Skeletal muscle tissue (tissue), 3 donors: ENCODE measurements at regions not wholly inside any gene's neighbourhood (a gene's known extent, or its start where the extent isn't known, plus 50 kb on each side); places are given as distances from the start of the nearest gene placed in this dataset.

Source experiments
- H3K27ac ChIP-seq: one replicate; pipeline ENCODE4 v1.7.0; 2013; ENCODE audit warnings: mild to moderate bottlenecking, low read depth, low read length, inconsistent platforms
- H3K27me3 ChIP-seq, 3 donors: one replicate each; pipeline ENCODE4 v1.7.0; 2013; ENCODE audit warnings: low read length in 3 of 3; ENCODE audit not compliant: control insufficient read depth in 3 of 3, insufficient read depth in 3 of 3
- H3K36me3 ChIP-seq, 3 donors: one replicate each; pipeline ENCODE4 v1.7.0; 2013; ENCODE audit warnings: low read length in 3 of 3; ENCODE audit not compliant: control insufficient read depth in 3 of 3, insufficient read depth in 3 of 3
- H3K4me1 ChIP-seq, 3 donors: one replicate each; pipeline ENCODE4 v1.7.0; 2013; ENCODE audit warnings: low read length in 3 of 3, mild to moderate bottlenecking in 3 of 3; ENCODE audit not compliant: control insufficient read depth in 3 of 3, insufficient read depth in 3 of 3
- H3K4me3 ChIP-seq, 3 donors: one replicate each; pipeline ENCODE4 v1.7.0; 2013; ENCODE audit warnings: low read length in 3 of 3
- H3K9ac ChIP-seq, 3 donors: one replicate each; pipeline ENCODE4 v1.7.0; 2013; ENCODE audit warnings: low read length in 3 of 3, mild to moderate bottlenecking in 3 of 3, moderate library complexity in 2 of 3, low read depth in 1 of 3
- H3K9me3 ChIP-seq, 3 donors: one replicate each; pipeline ENCODE4 v1.7.0; 2013; ENCODE audit warnings: low read length in 3 of 3; ENCODE audit not compliant: control insufficient read depth in 3 of 3
- donor health status: Osteomylitis.

DNA sequence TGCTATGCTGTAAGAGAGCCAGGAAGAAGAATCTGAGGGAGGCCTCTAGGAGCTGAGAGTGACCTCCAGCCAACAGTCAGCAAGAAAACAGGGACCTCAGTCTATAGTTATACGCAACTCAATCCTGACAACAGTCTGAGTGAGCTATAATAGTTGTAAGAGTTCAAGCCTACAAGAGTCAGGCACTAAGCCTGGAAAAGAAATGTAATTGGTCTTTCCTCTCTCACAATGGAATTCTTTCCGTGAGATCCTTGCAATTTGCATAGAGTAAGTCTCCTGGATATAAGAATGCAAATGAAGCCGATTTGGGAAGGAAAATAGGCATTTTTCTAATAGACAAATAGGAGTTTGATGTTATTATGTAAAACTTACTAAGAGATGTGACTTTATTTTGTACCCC is 1332.6 kb upstream of the CELF4 start:
- H3K27me3 ChIP-seq, result no peaks in the 10 kb centered on the region
- no peak overlapping the region for H3K4me3 ChIP-seq
- H3K9ac ChIP-seq, result no peak overlapping the region
- no peak overlapping the region for H3K27ac ChIP-seq
- no peaks in the 10 kb centered on the region for H3K36me3 ChIP-seq
- no peaks in the 10 kb centered on the region for H3K4me1 ChIP-seq
- H3K9me3 ChIP-seq, result peaks cover 0 to 2% (median 0%) of the 10 kb centered on the region in 3 donors

DNA sequence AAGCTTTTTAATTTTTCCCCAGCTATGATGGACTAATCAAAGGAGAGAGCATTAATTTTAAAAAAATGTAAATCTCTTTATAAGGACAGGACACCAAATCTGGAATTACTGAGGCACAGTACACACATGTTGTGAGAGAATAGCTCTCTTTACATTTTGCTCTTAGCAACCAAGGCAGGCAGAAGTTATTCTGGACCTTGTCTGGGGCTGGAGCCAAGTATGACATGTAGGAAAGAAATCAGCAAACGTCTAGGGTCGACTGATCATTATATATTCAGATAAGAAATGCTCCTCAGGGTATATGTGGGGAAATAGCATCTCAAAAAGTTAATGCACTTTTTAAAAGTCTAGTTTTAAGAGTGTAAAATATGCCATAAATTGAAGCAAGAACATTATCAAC is 1330.0 kb upstream of the CELF4 start:
- H3K9me3 ChIP-seq, result no peaks in the 10 kb centered on the region
- no peaks in the 10 kb centered on the region for H3K4me1 ChIP-seq
- no peaks in the 10 kb centered on the region for H3K27me3 ChIP-seq

DNA sequence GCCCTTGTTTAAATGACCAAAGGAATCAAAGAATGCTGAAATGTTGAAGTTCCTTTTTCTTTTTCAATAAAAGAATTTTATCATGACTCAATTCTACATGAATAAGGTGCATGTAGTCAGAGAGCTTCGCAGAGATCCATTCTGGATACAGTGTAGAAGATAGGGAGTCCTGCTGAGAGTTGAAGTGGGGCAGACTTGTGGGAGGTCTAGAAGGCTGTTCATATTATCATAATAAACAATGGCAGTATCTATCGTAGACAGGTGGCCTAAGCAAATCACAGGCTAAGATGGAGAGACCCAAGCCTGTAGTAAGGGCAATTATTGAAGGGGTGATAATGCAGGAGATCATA is 1322.0 kb upstream of the CELF4 start:
- Histone ChIP-seq H3K4me3 (no peak overlapping the region), H3K4me1 (no peaks in the 10 kb centered on the region), H3K27ac (no peak overlapping the region), H3K27me3 (no peaks in the 10 kb centered on the region), H3K9ac (no peak overlapping the region), H3K36me3 (no peaks in the 10 kb centered on the region), H3K9me3 (no peaks in the 10 kb centered on the region)

More for the DNA sequence above, 1330.0 kb upstream of the CELF4 start:
- H3K9ac ChIP-seq, result no peak overlapping the region
- no peak overlapping the region for H3K27ac ChIP-seq
- H3K4me3 ChIP-seq, result no peak overlapping the region
- H3K36me3 ChIP-seq, result no peaks in the 10 kb centered on the region

DNA sequence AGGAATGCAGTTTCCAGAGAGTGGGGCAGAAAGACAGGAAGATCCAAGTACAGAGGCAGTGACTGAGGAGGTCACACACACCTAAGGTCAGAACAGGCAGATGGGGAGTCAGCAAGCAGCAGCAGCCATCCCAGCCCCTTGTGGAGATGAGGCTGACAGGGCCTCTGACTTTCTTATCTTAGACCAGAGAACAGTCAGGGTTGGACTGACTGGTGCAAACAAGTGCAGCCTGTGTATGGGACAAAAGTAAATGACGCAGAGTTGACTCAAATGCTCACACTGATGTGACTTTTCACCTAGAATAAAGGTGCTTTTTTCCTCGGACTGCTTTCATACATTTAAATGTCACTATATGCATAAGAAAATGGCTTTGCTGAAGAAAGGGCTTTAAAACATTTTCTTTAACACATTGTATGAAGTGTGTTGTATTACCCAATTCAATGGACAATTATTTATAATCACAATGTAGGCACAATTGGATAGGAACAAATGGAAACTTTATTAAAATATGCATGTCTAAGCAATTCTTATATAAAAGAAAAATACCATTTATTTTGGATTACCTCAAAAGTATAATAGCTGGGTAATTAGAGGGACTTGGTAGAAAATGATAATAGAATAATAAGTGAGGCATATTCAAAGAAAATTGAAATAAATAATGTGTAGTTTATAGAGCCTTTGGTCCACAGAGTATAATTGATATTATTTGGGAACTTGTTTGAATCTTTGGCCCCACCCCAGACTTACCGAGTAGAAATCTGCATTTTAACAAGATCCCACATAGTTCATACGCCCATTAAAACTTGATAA is 1321.5 kb upstream of the CELF4 start:
- Histone ChIP-seq H3K27ac (no peak overlapping the region), H3K9me3 (no peaks in the 10 kb centered on the region), H3K27me3 (no peaks in the 10 kb centered on the region), H3K9ac (no peak overlapping the region), H3K36me3 (no peaks in the 10 kb centered on the region), H3K4me3 (no peak overlapping the region), H3K4me1 (no peaks in the 10 kb centered on the region)

DNA sequence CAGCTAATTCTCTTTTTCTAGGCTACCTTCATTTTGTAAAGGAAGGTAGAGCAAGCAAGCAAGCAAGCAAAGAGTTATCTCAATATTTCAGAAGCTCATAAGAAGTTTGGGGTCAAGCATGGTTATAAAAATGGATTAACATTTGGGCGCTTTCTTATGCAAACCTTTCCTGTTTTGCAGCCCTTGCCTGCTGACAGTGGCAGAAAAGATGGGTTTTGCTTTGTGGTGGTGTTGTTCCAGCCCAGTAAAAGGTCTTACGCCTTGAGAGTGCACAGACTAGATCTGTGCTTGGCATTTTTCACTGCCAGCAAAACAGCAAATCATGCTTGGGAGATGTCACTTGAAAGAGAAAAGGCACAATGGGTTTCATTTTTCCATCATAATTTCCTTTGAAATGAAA is 1320.6 kb upstream of the CELF4 start:
- Histone ChIP-seq H3K4me3 (no peak overlapping the region), H3K9ac (no peak overlapping the region), H3K9me3 (no peaks in the 10 kb centered on the region), H3K36me3 (no peaks in the 10 kb centered on the region), H3K4me1 (no peaks in the 10 kb centered on the region), H3K27me3 (no peaks in the 10 kb centered on the region), H3K27ac (no peak overlapping the region)

DNA sequence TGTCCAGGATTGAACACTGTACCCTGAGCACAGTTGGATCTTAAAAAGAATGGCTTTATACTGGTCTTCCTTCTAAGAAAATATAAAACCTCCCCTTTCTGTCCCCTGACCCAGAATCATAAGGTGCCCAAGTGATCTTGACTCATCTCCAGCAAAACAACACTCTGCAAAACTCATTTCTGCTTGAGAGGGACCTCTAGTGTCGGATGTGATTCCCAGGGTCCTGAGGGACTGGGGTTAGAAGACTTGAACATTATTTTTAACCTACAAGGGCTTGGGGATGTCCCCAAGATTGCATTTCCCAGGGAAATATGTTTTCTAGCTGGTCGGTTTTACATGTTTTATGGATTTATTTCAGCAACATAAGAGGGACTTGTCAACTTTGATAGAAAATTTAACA is 1318.5 kb upstream of the CELF4 start:
- H3K4me3 ChIP-seq, result no peak overlapping the region
- no peaks in the 10 kb centered on the region for H3K36me3 ChIP-seq
- H3K4me1 ChIP-seq, result no peaks in the 10 kb centered on the region
- H3K9me3 ChIP-seq, result no peaks in the 10 kb centered on the region
- H3K27ac ChIP-seq, result no peak overlapping the region
- no peaks in the 10 kb centered on the region for H3K27me3 ChIP-seq
- H3K9ac ChIP-seq, result no peak overlapping the region

DNA sequence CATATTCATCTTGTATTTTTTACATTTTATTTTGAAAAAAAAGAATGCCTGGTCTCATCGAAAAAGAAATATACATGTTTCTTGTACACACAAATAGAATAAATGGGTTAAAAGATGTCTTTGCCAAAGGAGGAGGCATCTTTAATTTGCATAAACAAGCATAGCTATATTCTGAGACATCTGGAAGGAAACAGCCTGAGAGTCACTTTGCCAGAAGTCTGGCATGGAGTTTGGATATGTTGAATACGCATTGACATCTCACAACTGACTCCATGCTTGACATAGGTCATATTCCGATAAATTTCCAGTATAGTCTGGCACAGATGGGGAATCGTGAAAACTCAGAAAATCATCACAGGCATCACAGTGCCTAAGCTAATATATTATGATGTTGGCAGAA is 1317.5 kb upstream of the CELF4 start:
- H3K4me3 ChIP-seq, result no peak overlapping the region
- H3K27ac ChIP-seq, result no peak overlapping the region
- no peaks in the 10 kb centered on the region for H3K36me3 ChIP-seq
- H3K4me1 ChIP-seq, result no peaks in the 10 kb centered on the region
- no peak overlapping the region for H3K9ac ChIP-seq
- H3K9me3 ChIP-seq, result no peaks in the 10 kb centered on the region
- H3K27me3 ChIP-seq, result no peaks in the 10 kb centered on the region

DNA sequence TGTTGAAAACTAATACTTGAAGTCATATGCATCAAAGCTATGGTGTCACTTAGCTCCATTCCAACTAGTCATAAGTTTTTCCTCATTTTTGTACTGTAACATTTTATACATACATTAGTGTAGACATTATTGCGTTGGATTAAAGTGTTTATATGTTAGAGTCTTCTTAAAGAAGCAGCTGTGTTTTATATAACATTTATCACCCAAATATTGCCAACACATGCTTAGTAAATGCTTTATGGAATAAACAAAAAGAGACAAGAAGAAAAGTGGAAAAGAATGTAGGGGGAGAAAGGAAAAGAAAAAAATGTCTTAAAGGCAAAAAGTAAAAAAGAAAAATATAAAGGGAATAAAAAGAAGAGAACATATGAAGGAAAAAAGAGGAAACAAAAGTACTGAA is 1314.3 kb upstream of the CELF4 start:
- no peaks in the 10 kb centered on the region for H3K9me3 ChIP-seq
- H3K36me3 ChIP-seq, result no peaks in the 10 kb centered on the region
- H3K9ac ChIP-seq, result no peak overlapping the region
- no peaks in the 10 kb centered on the region for H3K27me3 ChIP-seq
- no peak overlapping the region for H3K27ac ChIP-seq
- no peak overlapping the region for H3K4me3 ChIP-seq
- H3K4me1 ChIP-seq, result no peaks in the 10 kb centered on the region

DNA sequence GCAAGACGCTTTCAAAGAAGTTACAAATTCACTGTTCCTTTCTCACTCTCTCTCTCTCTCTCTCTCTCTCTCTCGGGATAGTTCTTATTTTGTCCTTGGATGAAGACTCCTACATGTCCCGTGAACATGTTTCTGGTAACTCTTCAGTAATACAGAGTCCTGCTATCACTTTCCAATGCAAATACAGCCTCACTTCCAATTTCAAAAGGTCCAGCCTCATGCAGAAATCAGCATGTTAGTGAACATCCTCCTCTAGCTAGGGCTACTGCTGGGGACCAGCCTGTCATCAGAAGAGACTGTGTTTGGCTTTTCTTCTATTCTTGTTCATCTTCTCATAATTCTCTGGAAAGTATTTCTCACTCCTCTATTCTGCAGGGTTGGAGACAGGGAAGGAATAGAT is 1306.7 kb upstream of the CELF4 start:
- Histone ChIP-seq H3K4me1 (no peaks in the 10 kb centered on the region), H3K36me3 (no peaks in the 10 kb centered on the region), H3K4me3 (no peak overlapping the region), H3K27me3 (peaks cover 0 to 2% (median 0%) of the 10 kb centered on the region in 3 donors), H3K9me3 (no peaks in the 10 kb centered on the region), H3K9ac (no peak overlapping the region), H3K27ac (no peak overlapping the region)

DNA sequence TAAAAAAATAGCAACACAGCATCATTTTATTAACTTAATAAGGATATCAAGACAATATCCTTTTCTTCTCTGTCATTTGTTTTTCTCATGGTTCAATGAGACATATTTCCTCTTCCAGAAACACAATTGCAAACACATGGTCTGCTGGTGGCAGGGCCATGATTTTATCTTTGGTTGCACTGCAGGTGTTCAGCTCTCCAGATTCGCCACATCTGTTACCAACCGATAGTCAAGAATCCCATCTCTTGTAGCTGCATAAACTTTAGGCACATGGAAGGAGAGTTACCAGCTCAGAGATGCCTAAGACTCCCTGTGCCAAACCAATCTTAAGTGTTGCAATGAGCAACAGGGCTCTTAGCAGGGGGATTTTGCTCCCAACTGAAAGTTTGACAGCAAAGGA is 1303.2 kb upstream of the CELF4 start:
- H3K4me3 ChIP-seq, result no peak overlapping the region
- no peaks in the 10 kb centered on the region for H3K36me3 ChIP-seq
- no peaks in the 10 kb centered on the region for H3K9me3 ChIP-seq
- H3K27ac ChIP-seq, result no peak overlapping the region
- no peaks in the 10 kb centered on the region for H3K4me1 ChIP-seq
- H3K9ac ChIP-seq, result no peak overlapping the region
- H3K27me3 ChIP-seq, result peaks cover 0 to 2% (median 0%) of the 10 kb centered on the region in 3 donors
